DND-41 (cell line): ENCODE measurements at regions not wholly inside any gene's neighbourhood (a gene's known extent, or its start where the extent isn't known, plus 50 kb on each side); places are given as distances from the start of the nearest gene placed in this dataset.

Experiments
- ATAC-seq: fragments of 200-7000 bp; cut with Tn5 transposase; 3 replicates; pipeline ENCODE4 v1.9.1; 2021; ENCODE audit warnings: low read depth; ENCODE audit not compliant: insufficient read depth
- DNase-seq: peaks from one replicate; pipeline ENCODE4 v3.0.0-alpha.2; 2020
- H2AFZ ChIP-seq: 2 replicates; pipeline ENCODE4 v1.6.0; 2012; ENCODE audit warnings: low read depth, low read length
- H3K27ac ChIP-seq: 2 replicates; pipeline ENCODE4 v1.5.1; 2012; ENCODE audit warnings: low read length, inconsistent platforms
- H3K27me3 ChIP-seq: fragments of 200-600 bp; sonication (generic); 2 replicates; pipeline ENCODE4 v1.6.0; 2012; ENCODE audit warnings: low read length, mild to moderate bottlenecking, inconsistent platforms; ENCODE audit not compliant: insufficient read depth, poor library complexity
- H3K36me3 ChIP-seq: 2 replicates; pipeline ENCODE4 v1.5.1; 2012; ENCODE audit warnings: low read length, inconsistent platforms; ENCODE audit not compliant: insufficient read depth
- H3K4me1 ChIP-seq: 2 replicates; pipeline ENCODE4 v1.5.1; 2012; ENCODE audit warnings: mild to moderate bottlenecking, low read length; ENCODE audit not compliant: insufficient read depth
- H3K4me2 ChIP-seq: 2 replicates; pipeline ENCODE4 v1.6.0; 2012; ENCODE audit warnings: mild to moderate bottlenecking, moderate library complexity, low read length, inconsistent platforms; ENCODE audit not compliant: insufficient read depth
- H3K4me3 ChIP-seq, 2 experiments: fragments of 200-600 bp in 1 of 2; shearing (Covaris generic) in 1 of 2; 2 replicates each; pipeline ENCODE4 v1.5.1; 2012 to 2016; ENCODE audit warnings: inconsistent platforms in 2 of 2, low read length in 2 of 2, mild to moderate bottlenecking in 2 of 2, low read depth in 1 of 2, moderate library complexity in 1 of 2
- H3K79me2 ChIP-seq: 2 replicates; pipeline ENCODE4 v1.6.0; 2012; ENCODE audit warnings: low read length, inconsistent platforms; ENCODE audit not compliant: insufficient read depth
- H3K9ac ChIP-seq: 2 replicates; pipeline ENCODE4 v1.6.0; 2012; ENCODE audit warnings: low read depth, mild to moderate bottlenecking, inconsistent platforms, low read length, moderate library complexity
- H3K9me3 ChIP-seq: 2 replicates; pipeline ENCODE4 v1.5.1; 2012; ENCODE audit warnings: low read length, moderate library complexity, mild to moderate bottlenecking, inconsistent platforms; ENCODE audit not compliant: insufficient read depth, severe bottlenecking
- H4K20me1 ChIP-seq: 2 replicates; pipeline ENCODE4 v1.6.0; 2012; ENCODE audit warnings: low read length; ENCODE audit not compliant: insufficient read depth
- CTCF ChIP-seq: IDR thresholded peaks from 2 replicates; pipeline ENCODE4 v1.5.1; 2012; ENCODE audit warnings: borderline replicate concordance, low read length, moderate library complexity, mild to moderate bottlenecking; ENCODE audit not compliant: poor library complexity, severe bottlenecking; ENCODE audit errors: extremely low read depth
- EZH2 ChIP-seq: IDR thresholded peaks from 3 replicates; pipeline ENCODE4 v1.6.1; 2012; ENCODE audit warnings: borderline replicate concordance, low read depth, mild to moderate bottlenecking, moderate library complexity, low read length, inconsistent platforms; ENCODE audit not compliant: severe bottlenecking

GRCh38 chr1:14055442-14056223, 355.6 kb downstream of the PRDM2 start:
- Histone ChIP-seq H3K27me3 (no peaks in the 10 kb centered on the region), H3K4me2 (no peak overlapping the region), H3K79me2 (no peaks in the 10 kb centered on the region), H3K27ac (no peak overlapping the region), H4K20me1 (no peaks in the 10 kb centered on the region), H3K9me3 (peaks cover 5% of the 10 kb centered on the region), H3K9ac (no peak overlapping the region), H3K36me3 (no peaks in the 10 kb centered on the region), H2AFZ (no peak overlapping the region), H3K4me1 (no peaks in the 10 kb centered on the region), H3K4me3 (no peak overlapping the region)
- ATAC-seq (no peak), DNase-seq (no peak)
- TF ChIP-seq CTCF (no peak), EZH2 (no peak)

GRCh38 chr1:14057640-14058039, 357.7 kb downstream of the PRDM2 start:
- no peak for ATAC-seq
- Histone ChIP-seq H3K27me3 (no peaks in the 10 kb centered on the region), H3K4me2 (no peak overlapping the region), H3K9ac (no peak overlapping the region), H2AFZ (no peak overlapping the region), H3K4me3 (no peak overlapping the region), H3K9me3 (peaks cover 5% of the 10 kb centered on the region), H3K79me2 (no peaks in the 10 kb centered on the region), H3K36me3 (no peaks in the 10 kb centered on the region), H4K20me1 (no peaks in the 10 kb centered on the region), H3K4me1 (no peaks in the 10 kb centered on the region), H3K27ac (no peak overlapping the region)
- no peak for TF ChIP-seq CTCF
- no peak for TF ChIP-seq EZH2
- DNase-seq: no peak

- H3K9ac ChIP-seq: no peak overlapping the region
- no peaks in the 10 kb centered on the region for H4K20me1 ChIP-seq
- H3K9me3 ChIP-seq: peaks cover 5% of the 10 kb centered on the region
- TF ChIP-seq CTCF (no peak), EZH2 (no peak)
- DNase-seq: no peak
- H3K79me2 ChIP-seq: no peaks in the 10 kb centered on the region
- no peaks in the 10 kb centered on the region for H3K36me3 ChIP-seq
- H3K27me3 ChIP-seq: no peaks in the 10 kb centered on the region
- H3K27ac ChIP-seq: no peak overlapping the region
- no peak overlapping the region for H3K4me3 ChIP-seq
- ATAC-seq: no peak
- no peak overlapping the region for H3K4me2 ChIP-seq
- no peaks in the 10 kb centered on the region for H3K4me1 ChIP-seq
- H2AFZ ChIP-seq: no peak overlapping the region
These were observed 361.2 kb downstream of the PRDM2 start for GRCh38 chr1:14061204-14061603.

- Histone ChIP-seq H3K9me3 (peaks cover 5% of the 10 kb centered on the region), H3K27me3 (no peaks in the 10 kb centered on the region), H3K4me3 (no peak overlapping the region), H3K27ac (no peak overlapping the region), H3K9ac (no peak overlapping the region), H3K36me3 (no peaks in the 10 kb centered on the region), H4K20me1 (no peaks in the 10 kb centered on the region), H3K4me1 (no peaks in the 10 kb centered on the region), H2AFZ (no peak overlapping the region), H3K4me2 (no peak overlapping the region), H3K79me2 (no peaks in the 10 kb centered on the region)
- no peak for TF ChIP-seq EZH2
- TF ChIP-seq CTCF: no peak
- no peak for ATAC-seq
- DNase-seq: no peak
These were observed 361.7 kb downstream of the PRDM2 start for GRCh38 chr1:14061722-14062121.
